ENCODE measurements at regions not wholly inside any gene's neighbourhood (a gene's known extent, or its start where the extent isn't known, plus 50 kb on each side); places are given as distances from the start of the nearest gene placed in this dataset.

DNA sequence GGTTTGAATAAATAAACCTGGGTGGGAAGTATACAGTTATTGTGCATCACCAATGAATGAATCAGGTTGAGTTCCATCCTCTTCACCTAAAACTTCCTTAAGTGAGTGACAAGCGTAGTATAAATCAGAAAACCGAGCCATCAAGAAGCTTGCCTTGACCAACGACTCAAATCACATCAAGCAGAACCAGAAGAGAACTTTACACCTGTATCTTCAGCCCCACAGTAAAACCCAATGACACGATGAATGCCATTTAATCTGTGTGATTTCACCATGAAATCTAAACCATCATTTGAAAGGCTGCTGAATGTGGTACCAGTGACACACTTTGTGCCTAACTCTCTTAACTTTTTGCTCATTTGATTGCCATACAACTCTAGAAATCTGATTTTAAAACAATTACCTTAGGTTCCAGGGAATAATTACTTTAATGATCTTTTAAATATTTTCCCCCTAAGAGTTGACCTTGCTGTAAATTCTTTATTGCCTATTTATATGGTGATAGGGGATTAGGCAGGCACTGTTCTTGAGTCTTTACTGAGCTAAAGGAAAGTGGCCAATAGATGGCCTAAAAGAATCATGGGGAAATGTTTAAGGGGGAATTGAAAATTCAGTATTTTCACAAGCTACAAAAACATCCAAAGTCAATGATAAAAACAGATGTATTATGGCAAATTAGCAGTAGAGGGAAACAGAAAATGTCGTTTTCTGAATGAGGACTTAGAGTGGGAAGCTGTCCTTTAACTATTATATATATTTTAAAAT, 152.0 kb upstream of the EYA4 start:
- TF ChIP-seq, protein P1, sequence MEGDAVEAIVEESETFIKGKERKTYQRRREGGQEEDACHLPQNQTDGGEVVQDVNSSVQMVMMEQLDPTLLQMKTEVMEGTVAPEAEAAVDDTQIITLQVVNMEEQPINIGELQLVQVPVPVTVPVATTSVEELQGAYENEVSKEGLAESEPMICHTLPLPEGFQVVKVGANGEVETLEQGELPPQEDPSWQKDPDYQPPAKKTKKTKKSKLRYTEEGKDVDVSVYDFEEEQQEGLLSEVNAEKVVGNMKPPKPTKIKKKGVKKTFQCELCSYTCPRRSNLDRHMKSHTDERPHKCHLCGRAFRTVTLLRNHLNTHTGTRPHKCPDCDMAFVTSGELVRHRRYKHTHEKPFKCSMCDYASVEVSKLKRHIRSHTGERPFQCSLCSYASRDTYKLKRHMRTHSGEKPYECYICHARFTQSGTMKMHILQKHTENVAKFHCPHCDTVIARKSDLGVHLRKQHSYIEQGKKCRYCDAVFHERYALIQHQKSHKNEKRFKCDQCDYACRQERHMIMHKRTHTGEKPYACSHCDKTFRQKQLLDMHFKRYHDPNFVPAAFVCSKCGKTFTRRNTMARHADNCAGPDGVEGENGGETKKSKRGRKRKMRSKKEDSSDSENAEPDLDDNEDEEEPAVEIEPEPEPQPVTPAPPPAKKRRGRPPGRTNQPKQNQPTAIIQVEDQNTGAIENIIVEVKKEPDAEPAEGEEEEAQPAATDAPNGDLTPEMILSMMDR (IDR thresholded peaks at IDR 0.05; ENCODE audit: control extremely low read depth in 1 of 3, insufficient read depth in 1 of 3, low read depth in 1 of 3, low read length in 3 of 3), result no peak
- no peak for TF ChIP-seq EZH2 (IDR thresholded peaks at IDR 0.05; ENCODE audit: low read depth, low read length, severe bottlenecking)
- TF ChIP-seq, protein P2, sequence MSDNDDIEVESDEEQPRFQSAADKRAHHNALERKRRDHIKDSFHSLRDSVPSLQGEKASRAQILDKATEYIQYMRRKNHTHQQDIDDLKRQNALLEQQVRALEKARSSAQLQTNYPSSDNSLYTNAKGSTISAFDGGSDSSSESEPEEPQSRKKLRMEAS (IDR thresholded peaks at IDR 0.05), result no peak

Measured in H1 (cell line).